Breast epithelium (tissue), 4 donors: ENCODE measurements at regions not wholly inside any gene's neighbourhood (a gene's known extent, or its start where the extent isn't known, plus 50 kb on each side); places are given as distances from the start of the nearest gene placed in this dataset.

Source experiments
- DNase-seq, 2 donors: peaks; one replicate each; pipeline ENCODE4 v3.0.0-alpha.2; 2019; ENCODE audit warnings: low spot score in 2 of 2
- H3K27ac ChIP-seq, 2 donors: fragments of 200-600 bp; sonication (generic) in 1 of 2; one replicate each; pipeline ENCODE4 v1.5.1; 2016 to 2019; ENCODE audit warnings: mild to moderate bottlenecking in 1 of 2
- H3K27me3 ChIP-seq, 2 donors: fragments of 200-600 bp; sonication (generic) in 1 of 2; one replicate each; pipeline versions ENCODE4 v1.5.1 to v1.6.0; 2017 to 2019; ENCODE audit warnings: control low read depth in 1 of 2, mild to moderate bottlenecking in 1 of 2
- H3K36me3 ChIP-seq: fragments of 200-600 bp; one replicate; pipeline ENCODE4 v1.5.1; 2019
- H3K4me1 ChIP-seq, 2 donors: fragments of 200-600 bp; sonication (generic); one replicate each; pipeline ENCODE4 v1.5.1; 2016 to 2019; ENCODE audit warnings: control low read depth in 1 of 2
- H3K4me3 ChIP-seq, 3 donors: fragments of 200-600 bp; sonication (generic); 1 replicate in 2 of 3; 2 replicates in 1 of 3; pipeline ENCODE4 v1.5.1; 2016 to 2019; ENCODE audit warnings: mild to moderate bottlenecking in 3 of 3, moderate library complexity in 2 of 3
- H3K9me3 ChIP-seq, 2 donors: fragments of 200-600 bp; sonication (generic) in 1 of 2; one replicate each; pipeline ENCODE4 v1.5.1; 2016 to 2019; ENCODE audit warnings: control low read depth in 1 of 2
- CTCF ChIP-seq, 3 donors: fragments of 450-650 bp; IDR thresholded peaks; one replicate each; pipeline ENCODE4 v1.5.1; 2016 to 2017; ENCODE audit warnings: antibody characterized with exemption in 3 of 3, mild to moderate bottlenecking in 3 of 3, moderate library complexity in 3 of 3
- POLR2A ChIP-seq: fragments of 450-650 bp; IDR thresholded peaks from one replicate; pipeline ENCODE4 v1.6.1; 2016; ENCODE audit warnings: antibody characterized with exemption, mild to moderate bottlenecking, moderate library complexity
- POLR2AphosphoS5 ChIP-seq, 3 donors: sonication (generic); formaldehyde crosslinking; IDR thresholded peaks; one replicate each; pipeline ENCODE4 v1.6.1; 2017; ENCODE audit warnings: antibody characterized with exemption in 3 of 3
- intact Hi-C: fragments of 100-400 bp; cut with DNase I; formaldehyde crosslinking; loops from one replicate; pipeline ENCODE4 v1.15.1; 2023; ENCODE audit warnings: low total_unique reads

- no peak overlapping the region for H3K4me3 ChIP-seq
- H3K4me1 ChIP-seq = no peaks in the 10 kb centered on the region
- H3K27ac ChIP-seq = no peak overlapping the region
- DNase-seq = no peak
- no peaks in the 10 kb centered on the region for H3K27me3 ChIP-seq
- no peak for TF ChIP-seq POLR2A
- TF ChIP-seq POLR2AphosphoS5 (IDR thresholded peaks at IDR 0.05) = no peak
- TF ChIP-seq CTCF (IDR thresholded peaks at IDR 0.05) = no peak
- no peaks in the 10 kb centered on the region for H3K36me3 ChIP-seq
- H3K9me3 ChIP-seq = peaks cover 0 to 8% of the 10 kb centered on the region in 2 donors
- intact Hi-C loops = no loop called here
Measured at GRCh38 chr3:110456438-110457138, 615.0 kb upstream of the NECTIN3 start.

GRCh38 chr3:110457508-110457907 is 614.1 kb upstream of the NECTIN3 start:
- intact Hi-C loops = no loop called here

GRCh38 chr3:110459021-110459420 is 612.6 kb upstream of the NECTIN3 start:
- H3K36me3 ChIP-seq = no peaks in the 10 kb centered on the region
- intact Hi-C loops = no loop called here
- no peak overlapping the region for H3K27ac ChIP-seq
- H3K9me3 ChIP-seq = peaks cover 0 to 8% of the 10 kb centered on the region in 2 donors
- H3K27me3 ChIP-seq = no peaks in the 10 kb centered on the region
- no peak for DNase-seq
- no peak for TF ChIP-seq CTCF (IDR thresholded peaks at IDR 0.05)
- TF ChIP-seq POLR2AphosphoS5 (IDR thresholded peaks at IDR 0.05) = no peak
- no peak for TF ChIP-seq POLR2A
- H3K4me1 ChIP-seq = no peaks in the 10 kb centered on the region
- H3K4me3 ChIP-seq = no peak overlapping the region

More at GRCh38 chr3:110457508-110457907, 614.1 kb upstream of the NECTIN3 start:
- Histone ChIP-seq H3K27me3 (no peaks in the 10 kb centered on the region), H3K4me3 (no peak overlapping the region), H3K27ac (no peak overlapping the region), H3K36me3 (no peaks in the 10 kb centered on the region), H3K4me1 (no peaks in the 10 kb centered on the region), H3K9me3 (peaks cover 0 to 8% of the 10 kb centered on the region in 2 donors)
- TF ChIP-seq POLR2A = no peak
- TF ChIP-seq POLR2AphosphoS5 (IDR thresholded peaks at IDR 0.05) = no peak
- TF ChIP-seq CTCF (IDR thresholded peaks at IDR 0.05) = no peak
- DNase-seq = no peak

GRCh38 chr3:110470310-110470709 is 601.3 kb upstream of the NECTIN3 start:
- Histone ChIP-seq H3K9me3 (no peaks in the 10 kb centered on the region), H3K27me3 (no peaks in the 10 kb centered on the region), H3K4me3 (no peak overlapping the region), H3K36me3 (no peaks in the 10 kb centered on the region), H3K27ac (no peak overlapping the region), H3K4me1 (no peaks in the 10 kb centered on the region)
- intact Hi-C loops = no loop called here
- TF ChIP-seq CTCF (IDR thresholded peaks at IDR 0.05) (no peak), POLR2A (no peak), POLR2AphosphoS5 (IDR thresholded peaks at IDR 0.05) (no peak)
- DNase-seq = no peak

GRCh38 chr3:110473405-110473804 is 598.2 kb upstream of the NECTIN3 start:
- Histone ChIP-seq H3K4me1 (no peaks in the 10 kb centered on the region), H3K4me3 (no peak overlapping the region), H3K36me3 (no peaks in the 10 kb centered on the region), H3K9me3 (no peaks in the 10 kb centered on the region), H3K27ac (no peak overlapping the region), H3K27me3 (no peaks in the 10 kb centered on the region)
- intact Hi-C loops = no loop called here
- no peak for DNase-seq
- TF ChIP-seq CTCF (IDR thresholded peaks at IDR 0.05) (no peak), POLR2A (no peak), POLR2AphosphoS5 (IDR thresholded peaks at IDR 0.05) (no peak)
